ENCODE measurements at regions not wholly inside any gene's neighbourhood (a gene's known extent, or its start where the extent isn't known, plus 50 kb on each side); places are given as distances from the start of the nearest gene placed in this dataset.

GRCh38 chr9:135210676-135211523 lies 123.4 kb downstream of the OLFM1 start:
- H3K4me1 ChIP-seq: no peaks in the 10 kb centered on the region
- H3K4me3 ChIP-seq: no peak overlapping the region
- H3K9me3 ChIP-seq (replicated peaks): no peaks in the 10 kb centered on the region
- peaks cover 14% of the 10 kb centered on the region for H3K27me3 ChIP-seq
- DNase-seq: no peak
- H3K36me3 ChIP-seq: no peaks in the 10 kb centered on the region
- no peak overlapping the region for H3K27ac ChIP-seq

- Histone ChIP-seq H3K36me3 (no peaks in the 10 kb centered on the region), H3K9me3 (replicated peaks) (no peaks in the 10 kb centered on the region)
Observed at GRCh38 chr9:135211524-135211890, 124.0 kb downstream of the OLFM1 start.

GRCh38 chr9:135212961-135213360 lies 125.5 kb downstream of the OLFM1 start:
- H3K27ac ChIP-seq: no peak overlapping the region
- DNase-seq: no peak
- peaks cover 34% of the 10 kb centered on the region for H3K27me3 ChIP-seq

More at GRCh38 chr9:135211524-135211890, 124.0 kb downstream of the OLFM1 start:
- DNase-seq: no peak
- Histone ChIP-seq H3K4me3 (no peak overlapping the region), H3K4me1 (no peaks in the 10 kb centered on the region), H3K27ac (no peak overlapping the region), H3K27me3 (peaks cover 19% of the 10 kb centered on the region)

GRCh38 chr9:135213566-135213965 lies 126.1 kb downstream of the OLFM1 start:
- DNase-seq: no peak
- no peaks in the 10 kb centered on the region for H3K4me1 ChIP-seq
- no peak overlapping the region for H3K4me3 ChIP-seq
- H3K27me3 ChIP-seq: peaks cover 35% of the 10 kb centered on the region
- no peaks in the 10 kb centered on the region for H3K9me3 ChIP-seq (replicated peaks)
- H3K36me3 ChIP-seq: no peaks in the 10 kb centered on the region
- no peak overlapping the region for H3K27ac ChIP-seq

More at GRCh38 chr9:135212961-135213360, 125.5 kb downstream of the OLFM1 start:
- Histone ChIP-seq H3K4me1 (no peaks in the 10 kb centered on the region), H3K4me3 (no peak overlapping the region), H3K9me3 (replicated peaks) (no peaks in the 10 kb centered on the region), H3K36me3 (no peaks in the 10 kb centered on the region)

- DNase-seq: no peak
- Histone ChIP-seq H3K27ac (no peak overlapping the region), H3K9me3 (replicated peaks) (no peaks in the 10 kb centered on the region), H3K27me3 (peaks cover 35% of the 10 kb centered on the region), H3K36me3 (no peaks in the 10 kb centered on the region), H3K4me3 (no peak overlapping the region), H3K4me1 (no peaks in the 10 kb centered on the region)
Observed at GRCh38 chr9:135214054-135214640, 126.7 kb downstream of the OLFM1 start.

- no peaks in the 10 kb centered on the region for H3K9me3 ChIP-seq (replicated peaks)
- no peak for DNase-seq
Observed at GRCh38 chr9:135214706-135215105, 127.2 kb downstream of the OLFM1 start.

GRCh38 chr9:135215571-135216161 lies 128.2 kb downstream of the OLFM1 start:
- DNase-seq: no peak
- H3K27ac ChIP-seq: no peak overlapping the region
- peaks cover 35% of the 10 kb centered on the region for H3K27me3 ChIP-seq
- no peaks in the 10 kb centered on the region for H3K36me3 ChIP-seq
- no peak overlapping the region for H3K4me3 ChIP-seq
- no peaks in the 10 kb centered on the region for H3K9me3 ChIP-seq (replicated peaks)
- H3K4me1 ChIP-seq: no peaks in the 10 kb centered on the region

More at GRCh38 chr9:135214706-135215105, 127.2 kb downstream of the OLFM1 start:
- H3K27ac ChIP-seq: no peak overlapping the region
- H3K36me3 ChIP-seq: no peaks in the 10 kb centered on the region
- no peaks in the 10 kb centered on the region for H3K4me1 ChIP-seq
- peaks cover 35% of the 10 kb centered on the region for H3K27me3 ChIP-seq
- H3K4me3 ChIP-seq: no peak overlapping the region

- peaks cover 35% of the 10 kb centered on the region for H3K27me3 ChIP-seq
- no peaks in the 10 kb centered on the region for H3K9me3 ChIP-seq (replicated peaks)
Observed at GRCh38 chr9:135216236-135216635, 128.8 kb downstream of the OLFM1 start.

GRCh38 chr9:135216791-135217441 lies 129.4 kb downstream of the OLFM1 start:
- H3K4me1 ChIP-seq: no peaks in the 10 kb centered on the region
- DNase-seq: no peak
- H3K9me3 ChIP-seq (replicated peaks): no peaks in the 10 kb centered on the region

More at GRCh38 chr9:135216236-135216635, 128.8 kb downstream of the OLFM1 start:
- no peak for DNase-seq
- no peaks in the 10 kb centered on the region for H3K36me3 ChIP-seq
- no peaks in the 10 kb centered on the region for H3K4me1 ChIP-seq
- no peak overlapping the region for H3K27ac ChIP-seq
- H3K4me3 ChIP-seq: no peak overlapping the region

GRCh38 chr9:135217836-135218235 lies 130.4 kb downstream of the OLFM1 start:
- Histone ChIP-seq H3K27ac (no peak overlapping the region), H3K36me3 (no peaks in the 10 kb centered on the region), H3K9me3 (replicated peaks) (no peaks in the 10 kb centered on the region), H3K4me3 (no peak overlapping the region), H3K4me1 (no peaks in the 10 kb centered on the region), H3K27me3 (peaks cover 41% of the 10 kb centered on the region)
- DNase-seq: no peak

More at GRCh38 chr9:135216791-135217441, 129.4 kb downstream of the OLFM1 start:
- Histone ChIP-seq H3K27ac (no peak overlapping the region), H3K27me3 (peaks cover 35% of the 10 kb centered on the region), H3K36me3 (no peaks in the 10 kb centered on the region), H3K4me3 (no peak overlapping the region)

- no peak for DNase-seq
- Histone ChIP-seq H3K27ac (no peak overlapping the region), H3K27me3 (peaks cover 44% of the 10 kb centered on the region), H3K36me3 (no peaks in the 10 kb centered on the region), H3K4me3 (no peak overlapping the region), H3K9me3 (replicated peaks) (no peaks in the 10 kb centered on the region), H3K4me1 (no peaks in the 10 kb centered on the region)
Observed at GRCh38 chr9:135218331-135219225, 131.1 kb downstream of the OLFM1 start.

GRCh38 chr9:135219676-135220600 lies 132.5 kb downstream of the OLFM1 start:
- H3K9me3 ChIP-seq (replicated peaks): no peaks in the 10 kb centered on the region
- peaks cover 37% of the 10 kb centered on the region for H3K27me3 ChIP-seq
- H3K4me1 ChIP-seq: no peaks in the 10 kb centered on the region
- no peak for DNase-seq
- H3K4me3 ChIP-seq: no peak overlapping the region
- no peak overlapping the region for H3K27ac ChIP-seq
- H3K36me3 ChIP-seq: no peaks in the 10 kb centered on the region
